H1 (cell line): ENCODE measurements at regions not wholly inside any gene's neighbourhood (a gene's known extent, or its start where the extent isn't known, plus 50 kb on each side); places are given as distances from the start of the nearest gene placed in this dataset.

ENCODE experiments used
- CEBPB ChIP-seq: IDR thresholded peaks from 2 replicates; pipeline ENCODE4 v1.6.1; 2012; ENCODE audit warnings: low read depth, low read length
- E2F6 ChIP-seq: IDR thresholded peaks from 2 replicates; pipeline ENCODE4 v1.6.1; 2012; ENCODE audit warnings: inconsistent platforms
- RXRA ChIP-seq: IDR thresholded peaks from 2 replicates; pipeline ENCODE4 v1.6.1; 2011; ENCODE audit warnings: low read depth, mild to moderate bottlenecking, low read length, moderate library complexity; ENCODE audit not compliant: insufficient read depth
- SIN3A ChIP-seq, 2 experiments: IDR thresholded peaks in 1 of 2; conservative IDR thresholded peaks in 1 of 2; 2 replicates each; pipeline ENCODE4 v1.6.1; 2011 to 2012; ENCODE audit warnings: low read length in 2 of 2, improper control_type of control experiment in 1 of 2, low read depth in 1 of 2, mild to moderate bottlenecking in 1 of 2

GRCh38 chr5:124880903-124881697 lies 134.7 kb upstream of the ZNF608 start (continued):
- TF ChIP-seq RXRA (no peak), E2F6 (no peak), SIN3A (conservative IDR thresholded peaks at IDR 0.05 in 1 of 2, IDR thresholded peaks at IDR 0.05 in 1 of 2; ENCODE audit: low read depth in 1 of 2, low read length in 2 of 2) (no peak), CEBPB (no peak)
